SK-N-SH (cell line): ENCODE measurements at regions not wholly inside any gene's neighbourhood (a gene's known extent, or its start where the extent isn't known, plus 50 kb on each side); places are given as distances from the start of the nearest gene placed in this dataset.

ENCODE experiments used
- CTCF ChIA-PET: fragments of 300-600, 350-600 bp; formaldehyde crosslinking; extraction: SDS; loops from one replicate; lab custom pipeline; 2021; lab: Yijun Ruan, JAX
- POLR2A ChIA-PET: fragments of 350-600 bp; sonication (Branson Sonifier 250); formaldehyde crosslinking; extraction: SDS; loops from one replicate; lab custom pipeline; 2020; ENCODE audit warnings: antibody characterized with exemption, inconsistent platforms; lab: Yijun Ruan, JAX
- DNase-seq: peaks from one replicate; pipeline ENCODE4 v3.0.0; 2012
- H2AFZ ChIP-seq: fragments of 200-600 bp; sonication (generic); 2 replicates; pipeline ENCODE4 v1.8.1; 2016; ENCODE audit warnings: antibody characterized with exemption, mild to moderate bottlenecking, low read depth
- H3F3A ChIP-seq: fragments of 200-600 bp; sonication (generic); replicated peaks from 2 replicates; pipeline ENCODE3; 2016; ENCODE audit warnings: antibody characterized with exemption, mild to moderate bottlenecking; ENCODE audit not compliant: insufficient read depth
- H3K27ac ChIP-seq, 2 experiments: fragments of 200-500 bp in 1 of 2; fragments of 200-600 bp in 1 of 2; sonication (Bioruptor generic) in 1 of 2; sonication (generic), shearing (Covaris generic) in 1 of 2; 2 replicates each; pipeline versions ENCODE4 v1.5.1 to v1.6.1; 2014 to 2016; ENCODE audit warnings: low read depth in 2 of 2, inconsistent platforms in 1 of 2, low read length in 1 of 2, mild to moderate bottlenecking in 1 of 2, mixed read lengths in 1 of 2
- H3K27me3 ChIP-seq: fragments of 200-600 bp; sonication (generic), shearing (Covaris generic); 2 replicates; pipeline ENCODE4 v1.6.1; 2016; ENCODE audit warnings: mixed run types; ENCODE audit not compliant: insufficient read depth
- H3K36me3 ChIP-seq, 2 experiments: fragments of 200-500 bp in 1 of 2; fragments of 200-600 bp in 1 of 2; sonication (Bioruptor generic) in 1 of 2; sonication (generic) in 1 of 2; replicated peaks in 1 of 2; 2 replicates each; pipeline versions ENCODE3 to v1.5.1; 2014 to 2016; ENCODE audit warnings: low read length in 1 of 2, mild to moderate bottlenecking in 1 of 2; ENCODE audit not compliant: insufficient read depth in 2 of 2, control insufficient read depth in 1 of 2
- H3K4me1 ChIP-seq, 2 experiments: fragments of 200-500 bp in 1 of 2; fragments of 200-600 bp in 1 of 2; sonication (Bioruptor generic) in 1 of 2; sonication (generic), shearing (Covaris generic) in 1 of 2; 2 replicates each; pipeline versions ENCODE4 v1.5.1 to v1.6.1; 2014 to 2016; ENCODE audit warnings: low read depth in 1 of 2, low read length in 1 of 2, mixed run types in 1 of 2; ENCODE audit not compliant: insufficient read depth in 2 of 2, control insufficient read depth in 1 of 2
- H3K4me2 ChIP-seq: fragments of 200-600 bp; sonication (generic), shearing (Covaris generic); 2 replicates; pipeline ENCODE4 v1.6.1; 2017; ENCODE audit warnings: mixed run types
- H3K4me3 ChIP-seq, 2 experiments: fragments of 200-500 bp in 1 of 2; fragments of 200-600 bp in 1 of 2; sonication (Bioruptor generic) in 1 of 2; sonication (generic), shearing (Covaris generic) in 1 of 2; 2 replicates each; pipeline versions ENCODE4 v1.5.1 to v1.8.1; 2014 to 2016; ENCODE audit warnings: low read depth in 2 of 2, inconsistent platforms in 1 of 2, low read length in 1 of 2, mild to moderate bottlenecking in 1 of 2, mixed read lengths in 1 of 2, moderate library complexity in 1 of 2
- H3K79me2 ChIP-seq: fragments of 200-600 bp; sonication (generic); 2 replicates; pipeline ENCODE4 v1.8.1; 2017; ENCODE audit warnings: mild to moderate bottlenecking; ENCODE audit not compliant: insufficient read depth
- H3K9ac ChIP-seq: fragments of 200-600 bp; sonication (generic); 2 replicates; pipeline ENCODE4 v1.6.1; 2017; ENCODE audit warnings: mixed run types
- H3K9me2 ChIP-seq: fragments of 200-600 bp; sonication (generic); 2 replicates; pipeline ENCODE4 v1.6.1; 2017; ENCODE audit warnings: mixed run types
- H3K9me3 ChIP-seq: fragments of 200-600 bp; sonication (generic); 2 replicates; pipeline ENCODE4 v1.6.1; 2017; ENCODE audit warnings: mixed run types, mild to moderate bottlenecking, moderate library complexity
- H4K20me1 ChIP-seq: fragments of 200-600 bp; sonication (generic); 2 replicates; pipeline ENCODE4 v1.6.1; 2017; ENCODE audit warnings: mild to moderate bottlenecking, mixed run types; ENCODE audit not compliant: insufficient read depth
- ELF1 ChIP-seq: IDR thresholded peaks from 2 replicates; pipeline ENCODE4 v1.4.0; 2012
- EZH2phosphoT487 ChIP-seq: fragments of 200-600 bp; sonication (generic); IDR thresholded peaks from 2 replicates; pipeline ENCODE4 v1.6.1; 2017; ENCODE audit warnings: low read depth, mixed run types, mild to moderate bottlenecking, antibody characterized with exemption, moderate library complexity, borderline replicate concordance
- FOXJ3 ChIP-seq: sonication (generic); formaldehyde crosslinking; IDR thresholded peaks from 2 replicates; pipeline ENCODE4 v1.5.1; 2020; ENCODE audit warnings: mild to moderate bottlenecking, missing genetic modification reagents
- GABPA ChIP-seq: IDR thresholded peaks from 2 replicates; pipeline ENCODE4 v1.4.0; 2012; ENCODE audit warnings: low read depth, mild to moderate bottlenecking
- IRF3 ChIP-seq: fragments of 150-350 bp; IDR thresholded peaks from 2 replicates; pipeline ENCODE4 v1.6.1; 2016; ENCODE audit warnings: mild to moderate bottlenecking, low read depth, low read length
- MXI1 ChIP-seq: IDR thresholded peaks from 2 replicates; pipeline ENCODE4 v1.6.1; 2012; ENCODE audit warnings: mild to moderate bottlenecking, low read depth, low read length, improper control_type of control experiment
- NRF1 ChIP-seq: IDR thresholded peaks from 2 replicates; pipeline ENCODE4 v1.6.1; 2012; ENCODE audit warnings: low read depth, mild to moderate bottlenecking, low read length
- RAD21 ChIP-seq: IDR thresholded peaks from 2 replicates; pipeline ENCODE4 v1.6.1; 2012; ENCODE audit warnings: mild to moderate bottlenecking, low read length
- RFX5 ChIP-seq: IDR thresholded peaks from 2 replicates; pipeline ENCODE4 v1.6.1; 2012; ENCODE audit warnings: mild to moderate bottlenecking, improper control_type of control experiment, low read length
- SIN3A ChIP-seq: IDR thresholded peaks from 2 replicates; pipeline ENCODE4 v1.6.1; 2012; ENCODE audit warnings: low read depth, mild to moderate bottlenecking, low read length, moderate library complexity, borderline replicate concordance
- SMC3 ChIP-seq: IDR thresholded peaks from 2 replicates; pipeline ENCODE4 v1.6.1; 2012; ENCODE audit warnings: low read depth, low read length, improper control_type of control experiment
- TAF1 ChIP-seq: IDR thresholded peaks from 2 replicates; pipeline ENCODE4 v1.6.1; 2012; ENCODE audit warnings: low read depth, mild to moderate bottlenecking, low read length, moderate library complexity, borderline replicate concordance
- TEAD4 ChIP-seq: IDR thresholded peaks from 2 replicates; pipeline ENCODE4 v1.4.0; 2012; ENCODE audit warnings: mild to moderate bottlenecking, borderline replicate concordance; ENCODE audit not compliant: insufficient read depth
- YY1 ChIP-seq: IDR thresholded peaks from 2 replicates; pipeline ENCODE4 v1.4.0; 2012; ENCODE audit warnings: low read depth, mild to moderate bottlenecking
- WGBS: methylation state at CpG from one replicate; pipeline ENCODE4 v1.1.6; 2017; ENCODE audit warnings: low lambda C conversion rate; 5-methylcytosine and 5-hydroxymethylcytosine counted together
- TF ChIP-seq, protein P1 (sequence below): IDR thresholded peaks from 2 replicates; pipeline ENCODE4 v1.4.0; 2012; ENCODE audit warnings: low read depth, borderline replicate concordance
- TF ChIP-seq, protein P2 (sequence below): IDR thresholded peaks from 2 replicates; pipeline ENCODE4 v1.4.0; 2012; ENCODE audit warnings: low read depth
- TF ChIP-seq, protein P3 (sequence below): IDR thresholded peaks from 2 replicates; pipeline ENCODE4; 2012

GRCh38 chr12:102535306-102535705, 54.9 kb upstream of the IGF1 start:
- H3K9me3 ChIP-seq, result no peaks in the 10 kb centered on the region
- H3K4me1 ChIP-seq, result peaks cover 2 to 31% of the 10 kb centered on the region in 2 experiments; a peak in 3 of 4 replicates
- TF ChIP-seq TEAD4 (no peak), NRF1 (no peak), ELF1 (no peak), TAF1 (no peak), SIN3A (no peak), YY1 (no peak), FOXJ3 (CRISPR knock-in tag) (no peak), SMC3 (no peak), EZH2phosphoT487 (no peak), MXI1 (no peak), RFX5 (no peak), IRF3 (no peak), GABPA (no peak), RAD21 (no peak)
- TF ChIP-seq, protein P1, sequence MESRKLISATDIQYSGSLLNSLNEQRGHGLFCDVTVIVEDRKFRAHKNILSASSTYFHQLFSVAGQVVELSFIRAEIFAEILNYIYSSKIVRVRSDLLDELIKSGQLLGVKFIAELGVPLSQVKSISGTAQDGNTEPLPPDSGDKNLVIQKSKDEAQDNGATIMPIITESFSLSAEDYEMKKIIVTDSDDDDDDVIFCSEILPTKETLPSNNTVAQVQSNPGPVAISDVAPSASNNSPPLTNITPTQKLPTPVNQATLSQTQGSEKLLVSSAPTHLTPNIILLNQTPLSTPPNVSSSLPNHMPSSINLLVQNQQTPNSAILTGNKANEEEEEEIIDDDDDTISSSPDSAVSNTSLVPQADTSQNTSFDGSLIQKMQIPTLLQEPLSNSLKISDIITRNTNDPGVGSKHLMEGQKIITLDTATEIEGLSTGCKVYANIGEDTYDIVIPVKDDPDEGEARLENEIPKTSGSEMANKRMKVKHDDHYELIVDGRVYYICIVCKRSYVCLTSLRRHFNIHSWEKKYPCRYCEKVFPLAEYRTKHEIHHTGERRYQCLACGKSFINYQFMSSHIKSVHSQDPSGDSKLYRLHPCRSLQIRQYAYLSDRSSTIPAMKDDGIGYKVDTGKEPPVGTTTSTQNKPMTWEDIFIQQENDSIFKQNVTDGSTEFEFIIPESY, result no peak
- TF ChIP-seq, protein P2, sequence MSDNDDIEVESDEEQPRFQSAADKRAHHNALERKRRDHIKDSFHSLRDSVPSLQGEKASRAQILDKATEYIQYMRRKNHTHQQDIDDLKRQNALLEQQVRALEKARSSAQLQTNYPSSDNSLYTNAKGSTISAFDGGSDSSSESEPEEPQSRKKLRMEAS, result no peak
- TF ChIP-seq, protein P3, sequence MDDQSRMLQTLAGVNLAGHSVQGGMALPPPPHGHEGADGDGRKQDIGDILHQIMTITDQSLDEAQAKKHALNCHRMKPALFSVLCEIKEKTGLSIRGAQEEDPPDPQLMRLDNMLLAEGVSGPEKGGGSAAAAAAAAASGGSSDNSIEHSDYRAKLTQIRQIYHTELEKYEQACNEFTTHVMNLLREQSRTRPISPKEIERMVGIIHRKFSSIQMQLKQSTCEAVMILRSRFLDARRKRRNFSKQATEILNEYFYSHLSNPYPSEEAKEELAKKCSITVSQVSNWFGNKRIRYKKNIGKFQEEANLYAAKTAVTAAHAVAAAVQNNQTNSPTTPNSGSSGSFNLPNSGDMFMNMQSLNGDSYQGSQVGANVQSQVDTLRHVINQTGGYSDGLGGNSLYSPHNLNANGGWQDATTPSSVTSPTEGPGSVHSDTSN, result no peak
- H3K4me3 ChIP-seq, result peak overlapping the region in 1 of 2 experiments; percentile 2; a peak in 1 of 4 replicates
- H3K4me2 ChIP-seq, result peak overlapping the region; percentile 59
- no peaks in the 10 kb centered on the region for H3K27me3 ChIP-seq
- H3K9ac ChIP-seq, result peak overlapping the region; percentile 71; the same call in 1 of the 2 replicates
- no peaks in the 10 kb centered on the region for H4K20me1 ChIP-seq
- no peak for DNase-seq
- H3K9me2 ChIP-seq, result no peaks in the 10 kb centered on the region
- ChIA-PET CTCF (interaction anchor here (1.4 kb wide), 1 partner anchor 9 kb away, joined by 6 read pairs; no protein-coding TSS in a partner anchor), POLR2A (no interaction called here)
- no peaks in the 10 kb centered on the region for H3K36me3 ChIP-seq
- H2AFZ ChIP-seq, result peak overlapping the region; percentile 64
- no peaks in the 10 kb centered on the region for H3K79me2 ChIP-seq
- peaks cover 28% of the 10 kb centered on the region for H3F3A ChIP-seq
- peak overlapping the region; percentile 53 to 92; a peak in 3 of 4 replicates for H3K27ac ChIP-seq
- 68% methylated on average over 7 of the region's 8 CpGs for WGBS
